Erythroblast (primary cell): ENCODE measurements at regions not wholly inside any gene's neighbourhood (a gene's known extent, or its start where the extent isn't known, plus 50 kb on each side); places are given as distances from the start of the nearest gene placed in this dataset.

Experiments
- DNase-seq, 2 experiments: peaks; one replicate each; lab custom pipeline; 2025; lab: John Stamatoyannopoulos, UW
- GATA1 ChIP-seq: IDR thresholded peaks from 2 replicates; pipeline ENCODE4 v1.6.1; 2011; ENCODE audit warnings: low read depth, mild to moderate bottlenecking, control low read depth, low read length, moderate library complexity
- POLR2A ChIP-seq: IDR thresholded peaks from 2 replicates; pipeline ENCODE4 v1.6.1; 2011; ENCODE audit warnings: mild to moderate bottlenecking, low read length

GRCh38 chr2:194750926-194751325 lies 906.1 kb upstream of the SLC39A10 start:
- TF ChIP-seq POLR2A = no peak
- TF ChIP-seq GATA1 = no peak
- DNase-seq = no peak

GRCh38 chr2:194745557-194746146 lies 911.4 kb upstream of the SLC39A10 start:
- TF ChIP-seq GATA1 = no peak
- no peak for TF ChIP-seq POLR2A
- no peak for DNase-seq

DNA sequence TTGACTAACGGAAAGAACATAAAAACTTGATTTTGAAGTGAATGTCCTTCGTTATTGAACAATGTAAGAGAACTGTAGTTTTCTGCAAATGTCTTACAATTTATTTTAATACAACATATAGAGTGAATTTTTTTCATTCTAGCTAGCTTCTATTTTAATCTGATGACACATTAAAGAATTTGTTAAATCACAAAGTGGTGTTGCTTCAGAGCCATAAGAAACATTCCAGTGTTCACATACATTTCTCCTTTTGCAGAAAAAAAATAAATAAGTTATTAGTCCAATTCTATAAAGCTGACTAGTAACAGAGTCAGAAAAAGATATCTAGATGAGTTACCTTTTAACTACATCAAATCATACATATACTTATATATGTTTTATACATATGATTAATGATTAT lies 914.3 kb upstream of the SLC39A10 start:
- no peak for DNase-seq
- TF ChIP-seq POLR2A (no peak), GATA1 (no peak)

DNA sequence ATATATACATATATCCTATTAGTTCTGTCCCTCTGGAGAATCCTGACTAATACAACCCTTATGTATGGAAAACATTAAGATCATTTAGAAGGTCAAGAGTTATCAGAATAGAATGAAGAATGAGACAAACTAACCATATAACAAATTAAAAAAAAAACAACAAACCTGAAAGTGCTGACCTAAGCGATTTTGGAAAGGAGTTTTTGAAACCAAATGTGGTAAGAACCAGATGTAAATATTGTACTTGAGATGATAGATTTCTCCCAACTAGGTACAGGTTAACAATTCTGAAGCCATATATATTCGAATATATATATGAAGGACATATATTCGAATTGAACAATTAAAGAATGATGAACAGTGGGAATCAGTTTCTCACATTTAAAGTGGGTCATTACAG lies 917.8 kb upstream of the SLC39A10 start:
- TF ChIP-seq POLR2A (no peak), GATA1 (no peak)
- DNase-seq = no peak

GRCh38 chr2:194735837-194736542 lies 921.0 kb upstream of the SLC39A10 start:
- no peak for DNase-seq
- TF ChIP-seq POLR2A (no peak), GATA1 (no peak)

DNA sequence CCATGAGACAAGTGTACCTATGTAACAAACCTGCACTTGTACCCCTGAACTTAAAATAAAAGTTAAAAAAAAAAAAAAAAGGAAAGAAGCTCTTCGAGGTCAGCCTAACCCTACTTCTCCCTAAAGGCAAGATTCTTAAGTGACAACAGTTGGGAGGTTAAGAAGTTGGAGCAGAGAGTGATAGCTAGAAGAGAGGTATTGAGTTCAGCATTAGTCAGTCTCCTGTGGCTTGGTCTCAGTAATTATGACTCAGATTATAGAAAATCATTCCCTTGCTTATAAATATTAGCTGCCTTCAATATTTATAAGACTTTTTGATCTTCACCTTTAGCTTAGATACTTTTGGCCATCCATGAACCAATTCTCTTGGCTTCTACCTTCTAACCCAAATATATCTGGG lies 926.8 kb upstream of the SLC39A10 start:
- DNase-seq = no peak
- TF ChIP-seq POLR2A (no peak), GATA1 (no peak)

GRCh38 chr2:194725169-194725568 lies 931.9 kb upstream of the SLC39A10 start:
- TF ChIP-seq POLR2A (no peak), GATA1 (no peak)
- no peak for DNase-seq

- TF ChIP-seq POLR2A (no peak), GATA1 (no peak)
- DNase-seq = no peak
Observed at GRCh38 chr2:194723446-194723845, 933.6 kb upstream of the SLC39A10 start.

DNA sequence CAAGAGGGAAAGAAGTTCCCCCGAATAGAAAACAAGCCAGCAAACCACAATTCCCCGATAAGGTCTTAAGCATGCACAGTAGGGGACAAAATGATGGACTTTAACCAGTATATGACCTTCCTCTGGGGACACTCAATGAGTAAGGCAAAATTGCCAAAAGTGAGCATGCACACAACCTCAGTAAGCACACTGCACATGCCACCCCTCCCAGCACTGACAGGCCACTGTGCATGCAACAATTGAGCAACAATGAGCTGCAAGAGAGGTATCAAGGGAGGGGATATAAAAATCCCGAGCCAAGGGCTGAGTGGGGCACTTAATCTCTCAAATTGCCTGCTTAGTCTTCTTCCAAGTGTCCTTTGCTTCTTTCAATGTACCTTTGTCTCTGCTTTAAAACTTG lies 935.8 kb upstream of the SLC39A10 start:
- TF ChIP-seq POLR2A = no peak
- no peak for TF ChIP-seq GATA1
- no peak for DNase-seq

DNA sequence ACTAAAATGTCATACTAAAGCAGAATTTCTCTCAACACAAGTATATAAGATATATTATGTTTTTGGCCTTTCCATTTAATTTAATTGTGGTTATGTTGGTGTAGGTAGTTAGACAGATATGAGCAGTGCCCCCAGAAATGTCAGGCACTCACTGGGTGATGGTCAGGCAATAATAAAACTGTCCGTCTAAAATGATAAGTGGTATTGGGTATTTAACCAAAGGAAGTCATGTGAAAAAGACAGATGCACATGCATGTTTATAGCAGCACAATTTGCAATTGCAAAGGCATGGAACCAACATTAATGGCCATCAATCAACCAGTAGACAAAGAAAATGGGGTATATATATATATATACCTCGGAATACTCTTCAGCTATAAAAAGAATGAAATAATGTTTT lies 936.6 kb upstream of the SLC39A10 start:
- no peak for DNase-seq
- no peak for TF ChIP-seq GATA1
- TF ChIP-seq POLR2A = no peak

- no peak for DNase-seq
- no peak for TF ChIP-seq GATA1
- no peak for TF ChIP-seq POLR2A
Observed at GRCh38 chr2:194718881-194719280, 938.1 kb upstream of the SLC39A10 start.

GRCh38 chr2:194714541-194714940 lies 942.5 kb upstream of the SLC39A10 start:
- TF ChIP-seq GATA1 (no peak), POLR2A (no peak)
- no peak for DNase-seq

DNA sequence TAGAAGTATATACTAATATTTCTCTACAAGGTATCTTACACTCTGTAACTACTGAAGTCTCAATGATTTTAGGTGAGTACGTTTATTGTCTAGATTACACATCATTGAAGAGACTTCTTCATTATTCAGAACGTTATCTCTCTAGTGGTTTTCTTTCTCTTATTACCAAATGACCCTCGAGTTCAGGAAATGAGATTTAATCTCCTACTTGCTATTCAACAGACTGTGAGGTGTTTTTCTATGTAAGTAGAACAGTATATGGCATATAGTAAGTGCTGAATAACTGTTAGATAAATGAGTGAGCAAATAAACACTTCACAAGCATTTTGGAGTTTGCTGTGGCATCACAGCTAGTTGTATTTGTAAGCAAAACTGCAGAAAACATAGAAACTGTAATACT lies 947.2 kb upstream of the SLC39A10 start:
- no peak for TF ChIP-seq GATA1
- no peak for TF ChIP-seq POLR2A
- DNase-seq = no peak

DNA sequence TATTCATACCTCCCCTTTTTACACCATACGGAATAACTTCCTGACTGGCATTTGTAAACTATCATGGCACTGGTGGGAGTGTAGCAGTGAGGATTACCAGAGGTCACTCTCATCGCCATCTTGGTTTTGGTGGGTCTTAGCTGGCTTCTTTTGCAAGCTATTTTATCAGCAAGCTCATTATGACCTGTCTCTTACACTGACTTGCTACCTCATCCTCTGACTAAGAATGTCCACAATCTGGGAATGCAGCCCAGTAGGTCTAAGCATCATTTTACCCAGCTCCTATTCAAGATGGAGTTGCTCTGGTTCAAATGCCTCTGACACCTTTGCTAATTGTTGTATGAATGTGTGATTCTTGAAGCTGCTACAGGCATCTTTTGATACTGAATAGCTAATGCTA lies 950.8 kb upstream of the SLC39A10 start:
- no peak for TF ChIP-seq GATA1
- TF ChIP-seq POLR2A = no peak
- DNase-seq = no peak

DNA sequence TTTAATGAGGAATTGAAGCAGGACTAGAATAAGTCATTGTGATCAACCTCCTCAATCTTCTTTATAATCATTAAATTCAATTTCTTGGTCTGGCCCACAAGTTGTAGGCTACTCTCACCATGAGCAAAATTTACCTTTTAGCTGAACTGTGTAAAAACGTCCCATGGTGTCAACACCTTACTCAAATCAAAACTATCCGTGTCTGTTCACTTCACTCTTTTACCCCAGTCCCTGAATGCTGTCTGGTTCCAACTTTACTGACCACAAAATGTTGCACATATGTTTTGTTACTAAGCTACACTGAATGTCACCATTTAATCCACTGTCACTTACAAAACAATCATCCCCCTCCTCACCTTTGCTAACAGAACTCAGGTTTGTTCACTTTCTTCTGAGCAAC lies 951.6 kb upstream of the SLC39A10 start:
- no peak for DNase-seq
- no peak for TF ChIP-seq POLR2A
- TF ChIP-seq GATA1 = no peak
